ENCODE measurements at regions not wholly inside any gene's neighbourhood (a gene's known extent, or its start where the extent isn't known, plus 50 kb on each side); places are given as distances from the start of the nearest gene placed in this dataset.

DNA sequence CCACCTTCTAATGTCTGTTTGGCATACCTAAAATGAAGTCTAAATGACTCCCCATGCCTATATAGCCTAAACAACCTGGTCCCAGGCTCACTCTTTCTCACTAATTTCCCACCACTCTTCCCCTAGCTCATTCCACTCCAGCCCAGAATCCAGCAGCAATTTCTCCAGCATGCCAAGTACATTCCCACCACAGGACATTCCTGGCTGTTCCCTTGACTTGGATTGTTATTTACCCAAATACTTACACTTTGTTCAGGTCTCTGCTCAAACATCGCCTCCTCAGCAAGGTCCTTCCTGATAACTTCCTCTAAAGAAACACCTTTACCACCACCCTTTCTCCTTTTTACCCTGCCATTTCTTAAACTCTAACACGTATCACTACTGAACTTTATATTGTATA, 743.4 kb downstream of the RPS29 start:
- Mint-ChIP-seq H3K27me3 (ENCODE audit: low read depth) (no peaks in the 10 kb centered on the region), H3K27ac (no peak overlapping the region), H3K36me3 (ENCODE audit: insufficient read depth in 1 of 3, low read depth in 3 of 3) (no peaks in the 10 kb centered on the region), H3K4me1 (peaks cover 3 to 6% of the 10 kb centered on the region in 2 experiments), H3K9me3 (no peaks in the 10 kb centered on the region), H3K4me3 (no peak overlapping the region)
- H3K4me1 ChIP-seq (ENCODE audit: insufficient read depth, low read length): no peaks in the 10 kb centered on the region
- H3K79me2 ChIP-seq (ENCODE audit: insufficient read depth, low read length): no peaks in the 10 kb centered on the region
- no peak overlapping the region for H3K9ac ChIP-seq (ENCODE audit: extremely low read depth, insufficient read length, low read length)
- H3T11ph ChIP-seq (ENCODE audit: low read length): no peak overlapping the region
- no peaks in the 10 kb centered on the region for H3K9me3 ChIP-seq (ENCODE audit: control insufficient read depth, low read depth, low read length)
- no peak overlapping the region for H3K56ac ChIP-seq (ENCODE audit: insufficient read length, low read depth, low read length)
- no peaks in the 10 kb centered on the region for H3K23me2 ChIP-seq (ENCODE audit: insufficient read length, low read depth, low read length, poor library complexity, severe bottlenecking)
- H3K23ac ChIP-seq (ENCODE audit: insufficient read length, low read depth, low read length): no peak overlapping the region
- H3K18ac ChIP-seq (ENCODE audit: insufficient read length, low read depth, low read length): no peak overlapping the region
- no peaks in the 10 kb centered on the region for H3K27me3 ChIP-seq (ENCODE audit: insufficient read depth, low read length)
- no peak overlapping the region for H2AFZ ChIP-seq (ENCODE audit: low read length)
- TF ChIP-seq, protein P1, sequence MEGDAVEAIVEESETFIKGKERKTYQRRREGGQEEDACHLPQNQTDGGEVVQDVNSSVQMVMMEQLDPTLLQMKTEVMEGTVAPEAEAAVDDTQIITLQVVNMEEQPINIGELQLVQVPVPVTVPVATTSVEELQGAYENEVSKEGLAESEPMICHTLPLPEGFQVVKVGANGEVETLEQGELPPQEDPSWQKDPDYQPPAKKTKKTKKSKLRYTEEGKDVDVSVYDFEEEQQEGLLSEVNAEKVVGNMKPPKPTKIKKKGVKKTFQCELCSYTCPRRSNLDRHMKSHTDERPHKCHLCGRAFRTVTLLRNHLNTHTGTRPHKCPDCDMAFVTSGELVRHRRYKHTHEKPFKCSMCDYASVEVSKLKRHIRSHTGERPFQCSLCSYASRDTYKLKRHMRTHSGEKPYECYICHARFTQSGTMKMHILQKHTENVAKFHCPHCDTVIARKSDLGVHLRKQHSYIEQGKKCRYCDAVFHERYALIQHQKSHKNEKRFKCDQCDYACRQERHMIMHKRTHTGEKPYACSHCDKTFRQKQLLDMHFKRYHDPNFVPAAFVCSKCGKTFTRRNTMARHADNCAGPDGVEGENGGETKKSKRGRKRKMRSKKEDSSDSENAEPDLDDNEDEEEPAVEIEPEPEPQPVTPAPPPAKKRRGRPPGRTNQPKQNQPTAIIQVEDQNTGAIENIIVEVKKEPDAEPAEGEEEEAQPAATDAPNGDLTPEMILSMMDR (conservative IDR thresholded peaks at IDR 0.05): no peak
- H4K5ac ChIP-seq (ENCODE audit: insufficient read length, low read depth, low read length): no peak overlapping the region
- H3K27ac ChIP-seq (ENCODE audit: insufficient read length, low read depth, low read length): no peak overlapping the region
- H3K14ac ChIP-seq (ENCODE audit: insufficient read depth, low read length): no peak overlapping the region
- no peak for DNase-seq
- no peak overlapping the region for H2BK12ac ChIP-seq (ENCODE audit: insufficient read length, low read depth, low read length)
- no peak overlapping the region for H2BK20ac ChIP-seq (ENCODE audit: low read depth, low read length, poor library complexity, severe bottlenecking)
- H2AK5ac ChIP-seq (ENCODE audit: insufficient read length, low read length): no peak overlapping the region
- no peak overlapping the region for H3K4me2 ChIP-seq (ENCODE audit: insufficient read depth, insufficient read length, low read length)
- no peak overlapping the region for H4K8ac ChIP-seq (replicated peaks; ENCODE audit: insufficient read length, low read depth, low read length)
- H2BK120ac ChIP-seq (ENCODE audit: low read depth, low read length, poor library complexity, severe bottlenecking): no peak overlapping the region
- WGBS (ENCODE audit: extremely low coverage, insufficient read length, low lambda C conversion rate): no CpG with 5 or more reads among the region's 2 CpGs
- H4K20me1 ChIP-seq (ENCODE audit: control insufficient read depth, insufficient read depth, insufficient read length): no peaks in the 10 kb centered on the region
- no peaks in the 10 kb centered on the region for H3K79me1 ChIP-seq (ENCODE audit: insufficient read depth, low read depth, low read length, poor library complexity, severe bottlenecking)
- no peak overlapping the region for H2BK5ac ChIP-seq (ENCODE audit: insufficient read length, low read length)
- H4K91ac ChIP-seq (ENCODE audit: insufficient read length, low read depth, low read length): no peak overlapping the region
- H3K4ac ChIP-seq (ENCODE audit: low read depth, low read length): no peak overlapping the region
- H2BK15ac ChIP-seq (ENCODE audit: low read depth, low read length): no peak overlapping the region

Data from H9 (cell line).